ENCODE measurements at regions not wholly inside any gene's neighbourhood (a gene's known extent, or its start where the extent isn't known, plus 50 kb on each side); places are given as distances from the start of the nearest gene placed in this dataset.

- Histone ChIP-seq H3K4me3 (ENCODE audit: low read length) (no peak overlapping the region), H3K27me3 (ENCODE audit: control insufficient read depth, insufficient read depth, low read length) (no peaks in the 10 kb centered on the region), H3K9me3 (ENCODE audit: control insufficient read depth, low read depth, low read length) (no peaks in the 10 kb centered on the region), H3K4me1 (ENCODE audit: control insufficient read depth, low read depth, low read length) (peaks cover 33% of the 10 kb centered on the region), H3K27ac (ENCODE audit: low read length) (no peak overlapping the region), H3K36me3 (ENCODE audit: control insufficient read depth, low read depth, low read length) (no peaks in the 10 kb centered on the region), H3K9ac (ENCODE audit: low read length) (no peak overlapping the region)
Observed at GRCh38 chr9:89698411-89699005, 93.7 kb downstream of the GADD45G start.

DNA sequence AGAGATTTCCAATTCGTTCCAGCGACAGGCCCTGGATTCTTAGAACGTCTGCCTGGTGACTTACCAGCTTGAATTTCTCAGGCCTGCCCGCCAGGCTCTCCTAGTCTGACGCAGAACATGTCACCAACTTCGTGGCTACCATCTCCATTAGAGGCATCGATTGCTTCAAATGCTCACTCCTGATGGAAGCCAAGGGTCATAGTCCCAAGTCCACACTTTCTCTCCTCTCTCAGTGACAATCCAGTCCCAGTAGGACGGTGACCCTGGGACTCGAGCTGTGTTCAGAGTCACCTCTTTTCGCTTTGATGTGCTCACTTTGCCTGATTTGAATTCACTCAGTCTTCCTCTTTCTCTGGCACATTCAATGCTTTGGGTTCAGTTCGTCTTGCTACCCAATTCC lies 94.8 kb downstream of the GADD45G start:
- H3K9me3 ChIP-seq (ENCODE audit: control insufficient read depth, low read depth, low read length): no peaks in the 10 kb centered on the region
- no peak overlapping the region for H3K9ac ChIP-seq (ENCODE audit: low read length)
- H3K36me3 ChIP-seq (ENCODE audit: control insufficient read depth, low read depth, low read length): no peaks in the 10 kb centered on the region
- H3K4me3 ChIP-seq (ENCODE audit: low read length): no peak overlapping the region
- H3K27ac ChIP-seq (ENCODE audit: low read length): no peak overlapping the region
- H3K4me1 ChIP-seq (ENCODE audit: control insufficient read depth, low read depth, low read length): peaks cover 29% of the 10 kb centered on the region
- H3K27me3 ChIP-seq (ENCODE audit: control insufficient read depth, insufficient read depth, low read length): no peaks in the 10 kb centered on the region

GRCh38 chr9:89701221-89701798 lies 96.5 kb downstream of the GADD45G start:
- Histone ChIP-seq H3K9me3 (ENCODE audit: control insufficient read depth, low read depth, low read length) (no peaks in the 10 kb centered on the region), H3K27me3 (ENCODE audit: control insufficient read depth, insufficient read depth, low read length) (no peaks in the 10 kb centered on the region), H3K27ac (ENCODE audit: low read length) (no peak overlapping the region), H3K9ac (ENCODE audit: low read length) (no peak overlapping the region), H3K4me1 (ENCODE audit: control insufficient read depth, low read depth, low read length) (peaks cover 17% of the 10 kb centered on the region), H3K36me3 (ENCODE audit: control insufficient read depth, low read depth, low read length) (no peaks in the 10 kb centered on the region), H3K4me3 (ENCODE audit: low read length) (no peak overlapping the region)

DNA sequence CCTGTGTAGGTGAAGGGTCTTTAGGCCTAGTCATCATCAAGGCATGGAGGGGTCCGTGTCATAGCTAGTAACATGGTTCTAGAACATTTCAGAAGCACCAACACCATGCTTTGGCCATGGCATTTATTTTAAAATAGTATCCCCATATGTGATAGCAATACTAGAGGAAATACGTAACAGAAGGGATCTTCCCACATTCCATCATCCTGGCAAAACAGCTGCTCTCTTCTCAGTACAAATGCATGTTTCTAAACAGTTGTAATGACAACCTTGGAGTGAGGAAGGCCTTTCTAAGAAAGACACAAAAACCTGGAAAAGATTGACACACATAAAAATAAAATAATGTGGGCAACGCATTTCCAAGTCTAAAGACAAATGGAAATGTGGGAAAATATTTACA lies 97.6 kb downstream of the GADD45G start:
- Histone ChIP-seq H3K27ac (ENCODE audit: low read length) (no peak overlapping the region), H3K4me1 (ENCODE audit: control insufficient read depth, low read depth, low read length) (peaks cover 15% of the 10 kb centered on the region), H3K4me3 (ENCODE audit: low read length) (no peak overlapping the region), H3K36me3 (ENCODE audit: control insufficient read depth, low read depth, low read length) (no peaks in the 10 kb centered on the region), H3K9me3 (ENCODE audit: control insufficient read depth, low read depth, low read length) (no peaks in the 10 kb centered on the region), H3K27me3 (ENCODE audit: control insufficient read depth, insufficient read depth, low read length) (no peaks in the 10 kb centered on the region), H3K9ac (ENCODE audit: low read length) (no peak overlapping the region)

DNA sequence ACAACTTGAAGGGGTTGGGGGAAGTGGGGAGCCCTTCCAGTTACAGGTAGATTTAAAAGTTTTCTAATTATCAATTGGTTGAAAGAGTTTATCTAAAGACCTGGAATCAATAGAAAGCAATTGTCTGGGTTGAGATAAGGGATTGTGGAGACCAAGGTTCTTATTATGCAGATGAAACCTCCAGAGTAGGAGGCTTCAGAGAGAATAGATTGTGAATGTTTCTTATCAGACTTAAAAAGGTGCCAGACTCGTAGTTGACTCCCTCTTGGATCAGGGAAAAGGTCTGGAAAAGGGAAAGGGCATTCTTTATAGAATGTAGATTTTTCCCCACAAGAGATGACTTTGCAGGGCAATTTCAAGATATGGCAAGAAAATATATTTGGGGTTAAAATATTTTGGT lies 100.8 kb downstream of the GADD45G start:
- Histone ChIP-seq H3K9me3 (ENCODE audit: control insufficient read depth, low read depth, low read length) (no peaks in the 10 kb centered on the region), H3K27me3 (ENCODE audit: control insufficient read depth, insufficient read depth, low read length) (no peaks in the 10 kb centered on the region), H3K36me3 (ENCODE audit: control insufficient read depth, low read depth, low read length) (no peaks in the 10 kb centered on the region), H3K9ac (ENCODE audit: low read length) (no peak overlapping the region), H3K4me1 (ENCODE audit: control insufficient read depth, low read depth, low read length) (peaks cover 11% of the 10 kb centered on the region), H3K27ac (ENCODE audit: low read length) (no peak overlapping the region), H3K4me3 (ENCODE audit: low read length) (no peak overlapping the region)

- Histone ChIP-seq H3K4me1 (ENCODE audit: control insufficient read depth, low read depth, low read length) (peaks cover 6% of the 10 kb centered on the region), H3K27ac (ENCODE audit: low read length) (no peak overlapping the region), H3K9ac (ENCODE audit: low read length) (no peak overlapping the region), H3K27me3 (ENCODE audit: control insufficient read depth, insufficient read depth, low read length) (no peaks in the 10 kb centered on the region), H3K9me3 (ENCODE audit: control insufficient read depth, low read depth, low read length) (no peaks in the 10 kb centered on the region), H3K4me3 (ENCODE audit: low read length) (no peak overlapping the region), H3K36me3 (ENCODE audit: control insufficient read depth, low read depth, low read length) (no peaks in the 10 kb centered on the region)
Observed at GRCh38 chr9:89706086-89706485, 101.3 kb downstream of the GADD45G start.

DNA sequence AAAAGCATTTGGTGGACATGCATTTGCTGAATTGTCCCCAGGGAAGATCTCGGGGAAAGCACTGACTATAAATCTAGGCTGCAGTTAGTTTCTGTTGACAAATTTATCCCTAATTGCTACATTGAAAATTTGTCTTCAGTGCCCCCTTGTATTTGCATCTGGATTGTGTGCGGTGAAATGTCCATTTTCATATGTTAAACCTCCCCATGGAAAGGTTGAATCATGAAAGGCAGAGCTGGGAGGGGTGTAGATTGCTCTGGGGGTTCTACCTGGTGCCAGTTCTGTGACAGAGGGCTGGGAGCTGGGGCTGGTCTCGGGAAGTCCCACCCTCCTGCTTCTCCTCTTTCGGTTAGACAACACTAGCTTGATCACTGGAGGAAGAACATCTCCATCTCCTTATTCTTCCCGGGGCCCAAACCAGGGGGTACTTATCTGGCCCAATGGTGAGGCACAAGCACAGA lies 101.9 kb downstream of the GADD45G start:
- no peaks in the 10 kb centered on the region for H3K36me3 ChIP-seq (ENCODE audit: control insufficient read depth, low read depth, low read length)
- no peaks in the 10 kb centered on the region for H3K27me3 ChIP-seq (ENCODE audit: control insufficient read depth, insufficient read depth, low read length)
- H3K4me1 ChIP-seq (ENCODE audit: control insufficient read depth, low read depth, low read length): peaks cover 5% of the 10 kb centered on the region
- no peak overlapping the region for H3K9ac ChIP-seq (ENCODE audit: low read length)
- no peaks in the 10 kb centered on the region for H3K9me3 ChIP-seq (ENCODE audit: control insufficient read depth, low read depth, low read length)
- no peak overlapping the region for H3K4me3 ChIP-seq (ENCODE audit: low read length)
- H3K27ac ChIP-seq (ENCODE audit: low read length): no peak overlapping the region

DNA sequence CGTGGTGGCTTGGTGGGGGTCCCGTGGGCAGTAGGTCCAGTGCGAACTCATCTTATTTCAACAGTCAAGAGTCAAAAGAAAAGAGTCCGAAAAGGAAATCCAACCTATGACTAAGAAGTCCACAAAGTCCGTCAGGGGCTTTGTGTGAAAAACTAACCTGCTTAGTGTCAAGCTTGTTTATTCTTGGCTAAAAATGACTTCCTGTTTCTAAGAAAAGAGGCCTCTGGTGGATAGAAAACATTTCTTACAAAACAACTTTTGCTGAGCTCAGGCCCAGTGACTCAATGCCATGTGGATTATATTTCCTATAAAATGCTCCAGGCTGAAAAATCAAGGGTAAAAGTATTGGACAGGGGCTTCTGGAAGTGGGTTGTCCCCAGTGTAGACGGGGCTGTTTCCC lies 105.9 kb downstream of the GADD45G start:
- H3K27ac ChIP-seq (ENCODE audit: low read length): no peak overlapping the region

GRCh38 chr9:89711866-89712265 lies 107.1 kb downstream of the GADD45G start:
- H3K27ac ChIP-seq (ENCODE audit: low read length): no peak overlapping the region
- H3K9me3 ChIP-seq (ENCODE audit: control insufficient read depth, low read depth, low read length): no peaks in the 10 kb centered on the region
- H3K4me3 ChIP-seq (ENCODE audit: low read length): no peak overlapping the region
- no peak overlapping the region for H3K9ac ChIP-seq (ENCODE audit: low read length)
- no peaks in the 10 kb centered on the region for H3K36me3 ChIP-seq (ENCODE audit: control insufficient read depth, low read depth, low read length)
- H3K27me3 ChIP-seq (ENCODE audit: control insufficient read depth, insufficient read depth, low read length): no peaks in the 10 kb centered on the region
- H3K4me1 ChIP-seq (ENCODE audit: control insufficient read depth, low read depth, low read length): no peaks in the 10 kb centered on the region

More for the DNA sequence above, 105.9 kb downstream of the GADD45G start:
- H3K4me1 ChIP-seq (ENCODE audit: control insufficient read depth, low read depth, low read length): peaks cover 5% of the 10 kb centered on the region
- no peaks in the 10 kb centered on the region for H3K27me3 ChIP-seq (ENCODE audit: control insufficient read depth, insufficient read depth, low read length)
- H3K9me3 ChIP-seq (ENCODE audit: control insufficient read depth, low read depth, low read length): no peaks in the 10 kb centered on the region
- no peaks in the 10 kb centered on the region for H3K36me3 ChIP-seq (ENCODE audit: control insufficient read depth, low read depth, low read length)
- H3K4me3 ChIP-seq (ENCODE audit: low read length): no peak overlapping the region
- no peak overlapping the region for H3K9ac ChIP-seq (ENCODE audit: low read length)

GRCh38 chr9:89712283-89712682 lies 107.5 kb downstream of the GADD45G start:
- no peak overlapping the region for H3K27ac ChIP-seq (ENCODE audit: low read length)
- no peaks in the 10 kb centered on the region for H3K36me3 ChIP-seq (ENCODE audit: control insufficient read depth, low read depth, low read length)
- H3K27me3 ChIP-seq (ENCODE audit: control insufficient read depth, insufficient read depth, low read length): no peaks in the 10 kb centered on the region
- H3K9ac ChIP-seq (ENCODE audit: low read length): no peak overlapping the region
- no peaks in the 10 kb centered on the region for H3K9me3 ChIP-seq (ENCODE audit: control insufficient read depth, low read depth, low read length)
- H3K4me3 ChIP-seq (ENCODE audit: low read length): no peak overlapping the region
- H3K4me1 ChIP-seq (ENCODE audit: control insufficient read depth, low read depth, low read length): no peaks in the 10 kb centered on the region

GRCh38 chr9:89714321-89714720 lies 109.5 kb downstream of the GADD45G start:
- Histone ChIP-seq H3K36me3 (ENCODE audit: control insufficient read depth, low read depth, low read length) (no peaks in the 10 kb centered on the region), H3K9ac (ENCODE audit: low read length) (no peak overlapping the region), H3K27me3 (ENCODE audit: control insufficient read depth, insufficient read depth, low read length) (no peaks in the 10 kb centered on the region), H3K27ac (ENCODE audit: low read length) (no peak overlapping the region), H3K9me3 (ENCODE audit: control insufficient read depth, low read depth, low read length) (no peaks in the 10 kb centered on the region), H3K4me3 (ENCODE audit: low read length) (no peak overlapping the region), H3K4me1 (ENCODE audit: control insufficient read depth, low read depth, low read length) (no peaks in the 10 kb centered on the region)

GRCh38 chr9:89715318-89715858 lies 110.6 kb downstream of the GADD45G start:
- Histone ChIP-seq H3K4me1 (ENCODE audit: control insufficient read depth, low read depth, low read length) (no peaks in the 10 kb centered on the region), H3K4me3 (ENCODE audit: low read length) (no peak overlapping the region), H3K27ac (ENCODE audit: low read length) (no peak overlapping the region), H3K9me3 (ENCODE audit: control insufficient read depth, low read depth, low read length) (no peaks in the 10 kb centered on the region), H3K9ac (ENCODE audit: low read length) (no peak overlapping the region), H3K36me3 (ENCODE audit: control insufficient read depth, low read depth, low read length) (no peaks in the 10 kb centered on the region), H3K27me3 (ENCODE audit: control insufficient read depth, insufficient read depth, low read length) (no peaks in the 10 kb centered on the region)
